HEK293 (cell line): ENCODE measurements at regions not wholly inside any gene's neighbourhood (a gene's known extent, or its start where the extent isn't known, plus 50 kb on each side); places are given as distances from the start of the nearest gene placed in this dataset.

ENCODE experiments used
- CTCF ChIA-PET: fragments of 350-600 bp; formaldehyde crosslinking; extraction: SDS; loops from one replicate; lab custom pipeline; 2021; ENCODE audit warnings: antibody characterized with exemption; lab: Yijun Ruan, JAX
- POLR2A ChIA-PET: fragments of 300-600 bp; formaldehyde crosslinking; extraction: SDS; loops from one replicate; lab custom pipeline; 2020; ENCODE audit warnings: antibody characterized with exemption, inconsistent platforms; lab: Yijun Ruan, JAX
- H3K27ac ChIP-seq: fragments of 200-500 bp; sonication (Bioruptor generic); 2 replicates; pipeline ENCODE4 v1.5.1; 2014; ENCODE audit warnings: low read depth, low read length, control low read depth, inconsistent platforms; ENCODE audit errors: extremely low read depth
- H3K36me3 ChIP-seq, 2 experiments: fragments of 200-500 bp in 1 of 2; sonication (Bioruptor generic) in 1 of 2; 1 replicate in 1 of 2; 2 replicates in 1 of 2; pipeline ENCODE4 v1.5.1; 2014 to 2017; ENCODE audit warnings: inconsistent platforms in 2 of 2, low read length in 2 of 2; ENCODE audit not compliant: control insufficient read depth in 2 of 2, insufficient read depth in 1 of 2
- H3K4me1 ChIP-seq: fragments of 200-500 bp; sonication (Bioruptor generic); 2 replicates; pipeline ENCODE4 v1.5.1; 2014; ENCODE audit warnings: mild to moderate bottlenecking, low read length, inconsistent platforms; ENCODE audit not compliant: control insufficient read depth, insufficient read depth
- H3K4me3 ChIP-seq: 2 replicates; pipeline ENCODE4 v1.5.1; 2011; ENCODE audit warnings: low read depth, mild to moderate bottlenecking, control low read depth, low read length, moderate library complexity
- H3K9me3 ChIP-seq: fragments of 200-500 bp; sonication (Bioruptor generic); 2 replicates; pipeline ENCODE4 v1.5.1; 2014; ENCODE audit warnings: low read depth, low read length, inconsistent platforms; ENCODE audit not compliant: control insufficient read depth, insufficient read depth
- EGR2 ChIP-seq: fragments of 450-650 bp; formaldehyde crosslinking; IDR thresholded peaks from 2 replicates; pipeline ENCODE4 v1.5.1; 2016; ENCODE audit warnings: low read depth, missing biosample characterization, missing genetic modification characterization
- GLI4 ChIP-seq: fragments of 450-650 bp; formaldehyde crosslinking; IDR thresholded peaks from 2 replicates; pipeline ENCODE4 v1.5.1; 2016; ENCODE audit warnings: missing biosample characterization, missing genetic modification characterization
- HOXC10 ChIP-seq: sonication (generic); formaldehyde crosslinking; IDR thresholded peaks from 2 replicates; pipeline ENCODE4 v1.8.1; 2023; ENCODE audit warnings: mild to moderate bottlenecking, missing genetic modification reagents
- INSM2 ChIP-seq: fragments of 450-650 bp; formaldehyde crosslinking; IDR thresholded peaks from 2 replicates; pipeline ENCODE4 v1.5.1; 2016; ENCODE audit warnings: missing biosample characterization, missing genetic modification characterization
- KLF16 ChIP-seq: fragments of 450-650 bp; formaldehyde crosslinking; IDR thresholded peaks from 2 replicates; pipeline ENCODE4 v1.5.1; 2017; ENCODE audit warnings: missing biosample characterization, missing genetic modification characterization
- PRDM4 ChIP-seq: fragments of 450-650 bp; formaldehyde crosslinking; IDR thresholded peaks from 2 replicates; pipeline ENCODE4 v1.5.1; 2017; ENCODE audit warnings: missing biosample characterization, missing genetic modification characterization
- SALL2 ChIP-seq: fragments of 450-650 bp; formaldehyde crosslinking; IDR thresholded peaks from 2 replicates; pipeline ENCODE4 v1.5.0; 2017; ENCODE audit warnings: missing biosample characterization, mild to moderate bottlenecking, missing genetic modification characterization, borderline replicate concordance
- SCRT2 ChIP-seq: fragments of 450-650 bp; formaldehyde crosslinking; IDR thresholded peaks from 2 replicates; pipeline ENCODE4 v1.5.1; 2016; ENCODE audit warnings: missing biosample characterization, missing genetic modification characterization
- ZBTB49 ChIP-seq: fragments of 450-650 bp; formaldehyde crosslinking; IDR thresholded peaks from 2 replicates; pipeline ENCODE4 v1.5.1; 2016; ENCODE audit warnings: missing biosample characterization, missing genetic modification characterization, low read depth
- ZFP41 ChIP-seq: fragments of 450-650 bp; formaldehyde crosslinking; IDR thresholded peaks from 2 replicates; pipeline ENCODE4 v1.5.1; 2016; ENCODE audit warnings: missing biosample characterization, missing genetic modification characterization, borderline replicate concordance
- ZNF10 ChIP-seq: fragments of 450-650 bp; formaldehyde crosslinking; IDR thresholded peaks from 2 replicates; pipeline ENCODE4 v1.5.1; 2017; ENCODE audit warnings: missing biosample characterization, missing genetic modification characterization
- ZNF121 ChIP-seq: fragments of 450-650 bp; formaldehyde crosslinking; IDR thresholded peaks from 2 replicates; pipeline ENCODE4 v1.5.1; 2016; ENCODE audit warnings: missing biosample characterization, missing genetic modification characterization
- ZNF133 ChIP-seq: fragments of 450-650 bp; formaldehyde crosslinking; IDR thresholded peaks from 2 replicates; pipeline ENCODE4 v1.5.1; 2016; ENCODE audit warnings: missing biosample characterization, missing genetic modification characterization
- ZNF148 ChIP-seq: fragments of 450-650 bp; formaldehyde crosslinking; IDR thresholded peaks from 2 replicates; pipeline ENCODE4 v1.5.0; 2017; ENCODE audit warnings: missing biosample characterization, missing genetic modification characterization, borderline replicate concordance
- ZNF155 ChIP-seq: fragments of 450-650 bp; formaldehyde crosslinking; IDR thresholded peaks from 2 replicates; pipeline ENCODE4 v1.5.1; 2016; ENCODE audit warnings: missing biosample characterization, missing genetic modification characterization
- ZNF184 ChIP-seq: fragments of 450-650 bp; IDR thresholded peaks from 2 replicates; pipeline ENCODE4 v1.5.1; 2018; ENCODE audit warnings: missing biosample characterization, mild to moderate bottlenecking, missing genetic modification characterization
- ZNF221 ChIP-seq: fragments of 450-650 bp; formaldehyde crosslinking; IDR thresholded peaks from 2 replicates; pipeline ENCODE4 v1.5.1; 2017; ENCODE audit warnings: missing biosample characterization, missing genetic modification characterization, borderline replicate concordance
- ZNF354C ChIP-seq: fragments of 450-650 bp; formaldehyde crosslinking; IDR thresholded peaks from 2 replicates; pipeline ENCODE4 v1.5.1; 2016; ENCODE audit warnings: missing biosample characterization, missing genetic modification characterization, low read depth, borderline replicate concordance
- ZNF394 ChIP-seq: fragments of 450-650 bp; formaldehyde crosslinking; IDR thresholded peaks from 2 replicates; pipeline ENCODE4 v1.5.1; 2016; ENCODE audit warnings: missing biosample characterization, missing genetic modification characterization, mild to moderate bottlenecking, moderate library complexity, borderline replicate concordance
- ZNF747 ChIP-seq: fragments of 450-650 bp; formaldehyde crosslinking; IDR thresholded peaks from 2 replicates; pipeline ENCODE4 v1.5.1; 2016; ENCODE audit warnings: missing biosample characterization, missing genetic modification characterization
- ZNF785 ChIP-seq: fragments of 450-650 bp; formaldehyde crosslinking; IDR thresholded peaks from 2 replicates; pipeline ENCODE4 v1.5.1; 2016; ENCODE audit warnings: missing biosample characterization, missing genetic modification characterization
- ZSCAN30 ChIP-seq: fragments of 450-650 bp; IDR thresholded peaks from 2 replicates; pipeline ENCODE4 v1.5.1; 2018; ENCODE audit warnings: missing biosample characterization, mild to moderate bottlenecking, missing genetic modification characterization, moderate library complexity

GRCh38 chr13:85174291-85174690 lies 624.9 kb downstream of the SLITRK6 start (continued):
- peak; percentile 62; the same call in 1 of the 2 replicates for TF ChIP-seq ZNF394 (tag by site-specific recombination)
- TF ChIP-seq, all 188 proteins: peak for 6

GRCh38 chr13:85170372-85170771 lies 628.8 kb downstream of the SLITRK6 start:
- H3K27ac ChIP-seq: no peak overlapping the region

GRCh38 chr13:85166891-85167290 lies 632.3 kb downstream of the SLITRK6 start:
- Histone ChIP-seq H3K9me3 (no peaks in the 10 kb centered on the region), H3K4me1 (no peaks in the 10 kb centered on the region)
- CTCF ChIA-PET: no interaction called here
- POLR2A ChIA-PET: no interaction called here
- TF ChIP-seq GLI4 (no peak), ZNF184 (tag by site-specific recombination) (no peak), PRDM4 (tag by site-specific recombination) (no peak), KLF16 (tag by site-specific recombination) (no peak), ZFP41 (tag by site-specific recombination) (no peak), ZNF121 (tag by site-specific recombination) (no peak), ZNF785 (no peak), EGR2 (no peak), ZNF148 (tag by site-specific recombination) (no peak), ZSCAN30 (tag by site-specific recombination) (no peak), INSM2 (no peak), ZNF155 (no peak), ZNF10 (no peak), SALL2 (tag by site-specific recombination) (no peak), ZNF133 (no peak), ZNF221 (tag by site-specific recombination) (no peak), ZNF354C (tag by site-specific recombination) (no peak)
- TF ChIP-seq, all 188 proteins: peak for 0
- Histone ChIP-seq H3K27ac (no peak overlapping the region), H3K36me3 (no peaks in the 10 kb centered on the region), H3K4me3 (no peak overlapping the region)

More at GRCh38 chr13:85170372-85170771, 628.8 kb downstream of the SLITRK6 start:
- POLR2A ChIA-PET: no interaction called here
- Histone ChIP-seq H3K4me3 (no peak overlapping the region), H3K9me3 (no peaks in the 10 kb centered on the region), H3K4me1 (no peaks in the 10 kb centered on the region), H3K36me3 (no peaks in the 10 kb centered on the region)
- CTCF ChIA-PET: interaction anchor here (0.5 kb wide), 1 partner anchor 16 kb away, joined by 7 read pairs; no protein-coding TSS in a partner anchor
- TF ChIP-seq SALL2 (tag by site-specific recombination) (no peak), HOXC10 (no peak), SCRT2 (tag by site-specific recombination) (no peak), ZNF747 (tag by site-specific recombination) (no peak), ZBTB49 (tag by site-specific recombination) (no peak)
